Chondrocyte (in vitro differentiated cells): ENCODE measurements at regions not wholly inside any gene's neighbourhood (a gene's known extent, or its start where the extent isn't known, plus 50 kb on each side); places are given as distances from the start of the nearest gene placed in this dataset.
A peak's percentile ranks its signal among the peaks of the same experiment; 100 is the strongest.
"Not testable (repeated sequence)": the region's sequence is repeated elsewhere in the genome, so short reads cannot be mapped to it uniquely, and the experiment has no call there.

ENCODE experiments used
- DNase-seq: peaks from one replicate; pipeline ENCODE4 v3.0.0; 2021; ENCODE audit warnings: mixed read lengths, low spot score
- H3K27ac Mint-ChIP-seq: one replicate; pipeline ENCODE4 v1.8.0; 2021; ENCODE audit warnings: mild to moderate bottlenecking, moderate library complexity, mixed read lengths; ENCODE audit not compliant: unreplicated experiment
- H3K27me3 Mint-ChIP-seq: 2 replicates; pipeline ENCODE4 v1.8.0; 2021; ENCODE audit warnings: low read depth, mixed read lengths
- H3K36me3 Mint-ChIP-seq: 2 replicates; pipeline ENCODE4 v1.8.0; 2021; ENCODE audit warnings: low read depth, mixed read lengths
- H3K4me1 Mint-ChIP-seq: 2 replicates; pipeline ENCODE4 v1.8.0; 2021; ENCODE audit warnings: low read depth, mild to moderate bottlenecking, mixed read lengths
- H3K4me3 Mint-ChIP-seq: one replicate; pipeline ENCODE4 v1.8.0; 2021; ENCODE audit warnings: mild to moderate bottlenecking, moderate library complexity, mixed read lengths; ENCODE audit not compliant: unreplicated experiment
- H3K9me3 Mint-ChIP-seq: 2 replicates; pipeline ENCODE4 v1.8.0; 2021; ENCODE audit warnings: low read depth, mixed read lengths
- CTCF ChIP-seq: fragments of 200-600 bp; sonication (generic); IDR thresholded peaks from 2 replicates; pipeline ENCODE4 v1.5.0; 2021; ENCODE audit warnings: antibody characterized with exemption, mild to moderate bottlenecking, moderate library complexity

- no peak for DNase-seq
- H3K27ac Mint-ChIP-seq = no peak overlapping the region
- H3K4me3 Mint-ChIP-seq = no peak overlapping the region
- peaks cover 18% of the 10 kb centered on the region for H3K4me1 Mint-ChIP-seq
- TF ChIP-seq CTCF = no peak
- H3K27me3 Mint-ChIP-seq = peaks cover 15% of the 10 kb centered on the region
- H3K9me3 Mint-ChIP-seq = no peaks in the 10 kb centered on the region
- H3K36me3 Mint-ChIP-seq = no peaks in the 10 kb centered on the region
Observed at GRCh38 chr6:33888664-33889200, 84.9 kb upstream of the MLN start.

- Mint-ChIP-seq H3K9me3 (no peaks in the 10 kb centered on the region), H3K27me3 (peaks cover 17% of the 10 kb centered on the region), H3K4me3 (no peak overlapping the region), H3K36me3 (no peaks in the 10 kb centered on the region), H3K4me1 (peaks cover 16% of the 10 kb centered on the region), H3K27ac (no peak overlapping the region)
- no peak for TF ChIP-seq CTCF
- DNase-seq = no peak
Observed at GRCh38 chr6:33888183-33888582, 84.4 kb upstream of the MLN start.

- no peak for TF ChIP-seq CTCF
- DNase-seq = no peak
- H3K27me3 Mint-ChIP-seq = peaks cover 21% of the 10 kb centered on the region
- no peaks in the 10 kb centered on the region for H3K36me3 Mint-ChIP-seq
- H3K27ac Mint-ChIP-seq = peak overlapping the region; percentile 62
- H3K4me1 Mint-ChIP-seq = peaks cover 16% of the 10 kb centered on the region
- H3K9me3 Mint-ChIP-seq = no peaks in the 10 kb centered on the region
- no peak overlapping the region for H3K4me3 Mint-ChIP-seq
Observed at GRCh38 chr6:33886673-33887144, 82.9 kb upstream of the MLN start.

- H3K4me3 Mint-ChIP-seq = no peak overlapping the region
- DNase-seq = no peak
Observed at GRCh38 chr6:33885132-33886057, 81.6 kb upstream of the MLN start.

GRCh38 chr6:33883621-33884020 lies 79.8 kb upstream of the MLN start:
- H3K27me3 Mint-ChIP-seq = peaks cover 25% of the 10 kb centered on the region

More at GRCh38 chr6:33885132-33886057, 81.6 kb upstream of the MLN start:
- Mint-ChIP-seq H3K36me3 (no peaks in the 10 kb centered on the region), H3K27ac (no peak overlapping the region), H3K9me3 (no peaks in the 10 kb centered on the region), H3K4me1 (peaks cover 16% of the 10 kb centered on the region), H3K27me3 (peaks cover 22% of the 10 kb centered on the region)
- no peak for TF ChIP-seq CTCF

More at GRCh38 chr6:33883621-33884020, 79.8 kb upstream of the MLN start:
- peaks cover 16% of the 10 kb centered on the region for H3K4me1 Mint-ChIP-seq
- not testable (repeated sequence) for DNase-seq, H3K4me3 Mint-ChIP-seq, H3K36me3 Mint-ChIP-seq, H3K27ac Mint-ChIP-seq, H3K9me3 Mint-ChIP-seq
